Adrenal gland (tissue), 5 donors: ENCODE measurements at regions not wholly inside any gene's neighbourhood (a gene's known extent, or its start where the extent isn't known, plus 50 kb on each side); places are given as distances from the start of the nearest gene placed in this dataset.

ENCODE experiments used
- CTCF ChIP-seq, 6 experiments: fragments of 450-650 bp in 4 of 6; fragments of 200-600 bp in 2 of 6; sonication (generic) in 1 of 6; IDR thresholded peaks; 1 replicate in 5 of 6; 2 replicates in 1 of 6; pipeline versions ENCODE4 v1.5.1 to v1.8.0; 2016 to 2021; ENCODE audit warnings: antibody characterized with exemption in 6 of 6, mild to moderate bottlenecking in 2 of 6, moderate library complexity in 1 of 6
- POLR2A ChIP-seq, 2 donors: fragments of 450-650 bp; IDR thresholded peaks; one replicate each; pipeline ENCODE4 v1.6.1; 2017; ENCODE audit warnings: antibody characterized with exemption in 2 of 2, mild to moderate bottlenecking in 2 of 2, moderate library complexity in 1 of 2
- donor health status: DM: no; HTN: no; CAD: no.

GRCh38 chr2:128464456-128464855 lies 145.8 kb upstream of the HS6ST1 start:
- TF ChIP-seq CTCF (IDR thresholded peaks at IDR 0.05) (no peak), POLR2A (IDR thresholded peaks at IDR 0.05) (no peak)
